ENCODE measurements at regions not wholly inside any gene's neighbourhood (a gene's known extent, or its start where the extent isn't known, plus 50 kb on each side); places are given as distances from the start of the nearest gene placed in this dataset.

GRCh38 chr1:58287894-58288623 lies 258.5 kb downstream of the OMA1 start:
- no peak for DNase-seq (ENCODE audit: low read depth)
- H3K4me3 ChIP-seq (replicated peaks; ENCODE audit: low read depth, low read length), result no peak overlapping the region
- TF ChIP-seq, protein P1, sequence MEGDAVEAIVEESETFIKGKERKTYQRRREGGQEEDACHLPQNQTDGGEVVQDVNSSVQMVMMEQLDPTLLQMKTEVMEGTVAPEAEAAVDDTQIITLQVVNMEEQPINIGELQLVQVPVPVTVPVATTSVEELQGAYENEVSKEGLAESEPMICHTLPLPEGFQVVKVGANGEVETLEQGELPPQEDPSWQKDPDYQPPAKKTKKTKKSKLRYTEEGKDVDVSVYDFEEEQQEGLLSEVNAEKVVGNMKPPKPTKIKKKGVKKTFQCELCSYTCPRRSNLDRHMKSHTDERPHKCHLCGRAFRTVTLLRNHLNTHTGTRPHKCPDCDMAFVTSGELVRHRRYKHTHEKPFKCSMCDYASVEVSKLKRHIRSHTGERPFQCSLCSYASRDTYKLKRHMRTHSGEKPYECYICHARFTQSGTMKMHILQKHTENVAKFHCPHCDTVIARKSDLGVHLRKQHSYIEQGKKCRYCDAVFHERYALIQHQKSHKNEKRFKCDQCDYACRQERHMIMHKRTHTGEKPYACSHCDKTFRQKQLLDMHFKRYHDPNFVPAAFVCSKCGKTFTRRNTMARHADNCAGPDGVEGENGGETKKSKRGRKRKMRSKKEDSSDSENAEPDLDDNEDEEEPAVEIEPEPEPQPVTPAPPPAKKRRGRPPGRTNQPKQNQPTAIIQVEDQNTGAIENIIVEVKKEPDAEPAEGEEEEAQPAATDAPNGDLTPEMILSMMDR (IDR thresholded peaks at IDR 0.05; ENCODE audit: low read length, missing control alignments), result no peak

DNA sequence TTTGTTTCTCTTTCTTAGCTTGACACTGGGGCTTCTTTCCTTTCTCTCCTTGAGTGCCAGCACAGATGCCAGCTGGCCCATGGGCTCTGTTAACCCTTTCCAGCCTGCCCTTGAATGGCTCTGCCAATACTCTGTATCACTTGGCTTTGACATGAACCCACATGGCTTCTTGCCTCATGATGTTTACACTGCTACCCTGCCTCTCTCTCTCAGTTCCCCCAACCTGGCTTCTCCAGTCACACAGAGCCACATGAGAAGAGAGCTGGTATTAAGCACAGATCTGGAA lies 262.4 kb downstream of the OMA1 start:
- TF ChIP-seq, protein P1 (IDR thresholded peaks at IDR 0.05; ENCODE audit: low read length, missing control alignments), result no peak
- H3K4me3 ChIP-seq (replicated peaks; ENCODE audit: low read depth, low read length), result no peak overlapping the region

DNA sequence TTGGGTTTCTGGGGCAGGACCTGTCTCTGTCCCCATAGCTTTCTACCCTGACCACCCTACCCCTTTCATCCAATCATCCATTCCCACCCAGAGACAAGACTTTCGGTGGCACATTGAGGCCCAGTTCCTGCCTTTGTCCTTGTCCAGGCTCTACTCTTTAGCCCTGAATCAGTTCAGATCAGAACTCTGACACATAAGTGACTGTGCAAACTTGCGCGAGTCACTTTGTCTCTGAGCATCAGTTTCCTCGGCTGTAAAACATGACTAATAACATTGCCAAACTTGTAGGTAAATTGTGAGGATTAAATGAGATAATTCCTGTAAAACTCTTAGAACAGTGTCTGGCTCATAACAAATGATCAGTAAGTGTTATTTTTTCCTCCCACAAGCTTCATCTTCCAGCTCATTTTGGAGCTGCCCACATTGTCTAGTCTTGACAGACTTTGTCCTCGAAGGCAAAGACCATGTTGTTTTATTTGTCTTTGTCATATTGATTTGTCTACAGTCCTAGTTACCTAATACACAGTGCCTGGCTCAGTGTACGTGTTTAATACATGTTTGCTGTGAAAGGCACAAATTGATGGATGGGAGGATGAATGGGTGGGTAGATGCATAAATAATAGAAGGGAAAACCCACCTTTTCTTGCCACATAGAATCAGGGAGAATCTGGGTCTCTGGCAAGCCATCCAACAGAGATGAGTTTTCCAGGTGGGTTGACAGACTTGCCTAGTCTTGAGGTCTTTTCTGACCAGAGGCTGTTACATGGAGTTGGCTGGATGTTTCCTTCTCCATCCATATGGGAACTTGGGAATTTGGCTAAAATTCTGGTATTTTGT lies 262.9 kb downstream of the OMA1 start:
- TF ChIP-seq, protein P1 (IDR thresholded peaks at IDR 0.05; ENCODE audit: low read length, missing control alignments), result no peak
- no peak overlapping the region for H3K4me3 ChIP-seq (replicated peaks; ENCODE audit: low read depth, low read length)
- no peak for DNase-seq (ENCODE audit: low read depth)

More for the DNA sequence above, 262.4 kb downstream of the OMA1 start:
- DNase-seq (ENCODE audit: low read depth), result no peak

- no peak overlapping the region for H3K4me3 ChIP-seq (replicated peaks; ENCODE audit: low read depth, low read length)
- no peak for DNase-seq (ENCODE audit: low read depth)
- TF ChIP-seq, protein P1 (IDR thresholded peaks at IDR 0.05; ENCODE audit: low read length, missing control alignments), result no peak
Observed at GRCh38 chr1:58282623-58283387, 263.7 kb downstream of the OMA1 start.

DNA sequence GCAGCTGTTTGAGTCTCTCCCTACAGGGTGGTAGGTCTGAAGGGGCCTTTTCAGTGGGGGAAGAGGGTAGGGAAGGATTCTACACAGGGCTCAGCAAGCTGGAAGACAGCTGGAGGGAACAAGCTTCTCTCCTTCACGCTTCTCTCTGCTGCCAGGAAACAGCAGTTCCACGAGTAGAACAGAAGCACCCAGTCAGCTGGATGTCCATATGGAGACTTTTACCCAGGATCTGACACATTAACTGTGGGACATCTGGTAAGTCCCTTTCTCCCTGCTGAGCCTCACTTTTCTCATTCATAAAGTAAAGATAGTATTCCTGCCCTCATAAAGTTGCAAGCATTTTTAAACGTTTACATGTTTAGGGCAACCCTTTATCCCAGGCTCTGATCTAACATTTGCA lies 280.3 kb downstream of the OMA1 start:
- no peak overlapping the region for H3K4me3 ChIP-seq (replicated peaks; ENCODE audit: low read depth, low read length)
- TF ChIP-seq, protein P1 (IDR thresholded peaks at IDR 0.05; ENCODE audit: low read length, missing control alignments), result no peak
- DNase-seq (ENCODE audit: low read depth), result no peak

DNA sequence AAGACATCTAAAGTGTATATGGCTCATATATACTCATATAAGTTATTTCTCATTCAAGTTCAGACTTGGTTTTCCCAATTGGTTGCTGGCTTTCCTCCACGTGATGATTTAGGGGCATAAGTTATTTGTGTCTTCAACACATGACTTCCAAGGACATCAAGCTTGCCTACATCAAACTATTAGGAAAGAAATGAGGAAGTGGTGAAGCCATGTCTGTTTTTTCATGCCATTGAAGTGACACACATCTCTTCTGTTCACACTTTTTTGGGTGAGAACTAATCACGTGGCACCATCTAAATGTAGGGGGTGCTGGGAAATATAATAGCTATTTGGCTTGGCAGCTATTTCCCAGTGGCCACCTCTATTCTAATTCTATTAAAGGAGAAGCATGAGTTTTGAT lies 282.1 kb downstream of the OMA1 start:
- no peak overlapping the region for H3K4me3 ChIP-seq (replicated peaks; ENCODE audit: low read depth, low read length)
- TF ChIP-seq, protein P1 (IDR thresholded peaks at IDR 0.05; ENCODE audit: low read length, missing control alignments), result no peak
- DNase-seq (ENCODE audit: low read depth), result no peak
